Astrocyte of the spinal cord (primary cell): ENCODE measurements at regions not wholly inside any gene's neighbourhood (a gene's known extent, or its start where the extent isn't known, plus 50 kb on each side); places are given as distances from the start of the nearest gene placed in this dataset.

Experiments used
- DNase-seq: peaks from one replicate; pipeline ENCODE4 v3.0.0; 2011; ENCODE audit warnings: low read depth, low spot score
- H3K4me3 ChIP-seq: 2 replicates; pipeline ENCODE4 v1.5.1; 2011; ENCODE audit warnings: low read depth, mild to moderate bottlenecking, low read length, moderate library complexity
- in situ Hi-C: cut with HindIII; loops from 2 replicates; pipeline ENCODE4 v1.10.0; 2017; ENCODE audit warnings: low sequenced_read_pairs
- TF ChIP-seq, protein P1 (sequence below): IDR thresholded peaks from 2 replicates; pipeline ENCODE4 v1.5.1; 2012; ENCODE audit warnings: low read depth, mild to moderate bottlenecking, low read length, inconsistent platforms

DNA sequence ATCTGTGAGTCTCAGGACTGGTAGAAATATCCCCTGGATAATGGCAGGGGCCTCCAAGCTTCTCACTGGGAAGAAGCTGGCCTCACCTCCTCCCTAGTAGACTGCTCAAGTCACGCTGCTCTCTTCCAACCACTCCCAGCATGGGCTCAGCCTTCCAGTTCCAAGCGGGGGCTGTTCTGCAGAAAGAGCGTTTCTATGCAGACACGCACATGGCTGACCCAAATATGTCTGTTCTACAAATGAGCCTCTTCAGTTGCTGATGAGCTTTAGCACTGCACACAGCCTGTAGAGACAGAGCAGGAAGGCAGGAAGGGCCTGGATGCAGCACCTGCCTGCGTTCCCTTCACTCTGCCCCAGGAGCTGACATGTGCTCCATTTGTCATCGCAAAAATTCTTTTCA lies 523.9 kb upstream of the MGMT start:
- in situ Hi-C loops: no loop called here
- TF ChIP-seq, protein P1, sequence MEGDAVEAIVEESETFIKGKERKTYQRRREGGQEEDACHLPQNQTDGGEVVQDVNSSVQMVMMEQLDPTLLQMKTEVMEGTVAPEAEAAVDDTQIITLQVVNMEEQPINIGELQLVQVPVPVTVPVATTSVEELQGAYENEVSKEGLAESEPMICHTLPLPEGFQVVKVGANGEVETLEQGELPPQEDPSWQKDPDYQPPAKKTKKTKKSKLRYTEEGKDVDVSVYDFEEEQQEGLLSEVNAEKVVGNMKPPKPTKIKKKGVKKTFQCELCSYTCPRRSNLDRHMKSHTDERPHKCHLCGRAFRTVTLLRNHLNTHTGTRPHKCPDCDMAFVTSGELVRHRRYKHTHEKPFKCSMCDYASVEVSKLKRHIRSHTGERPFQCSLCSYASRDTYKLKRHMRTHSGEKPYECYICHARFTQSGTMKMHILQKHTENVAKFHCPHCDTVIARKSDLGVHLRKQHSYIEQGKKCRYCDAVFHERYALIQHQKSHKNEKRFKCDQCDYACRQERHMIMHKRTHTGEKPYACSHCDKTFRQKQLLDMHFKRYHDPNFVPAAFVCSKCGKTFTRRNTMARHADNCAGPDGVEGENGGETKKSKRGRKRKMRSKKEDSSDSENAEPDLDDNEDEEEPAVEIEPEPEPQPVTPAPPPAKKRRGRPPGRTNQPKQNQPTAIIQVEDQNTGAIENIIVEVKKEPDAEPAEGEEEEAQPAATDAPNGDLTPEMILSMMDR: no peak
- no peak for DNase-seq
- H3K4me3 ChIP-seq: no peak overlapping the region

DNA sequence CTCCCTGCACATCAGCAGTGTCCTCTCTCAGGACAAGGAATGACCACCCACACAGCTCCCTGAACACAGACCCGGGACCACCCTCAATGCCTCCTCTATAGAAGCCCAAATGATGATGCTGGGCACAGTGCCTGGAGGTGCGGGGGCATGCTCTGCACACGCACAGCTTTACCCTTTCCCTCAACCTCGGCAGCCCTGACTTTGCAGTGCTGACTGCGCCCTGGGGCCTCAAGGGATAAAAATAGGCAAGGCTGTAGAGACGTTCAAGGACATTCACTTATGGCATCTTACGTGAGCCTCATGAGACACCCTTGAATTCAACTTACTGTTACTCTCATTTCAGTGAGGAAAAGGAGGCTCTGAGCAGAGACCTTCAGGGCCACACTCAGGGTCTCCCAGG lies 521.6 kb upstream of the MGMT start:
- TF ChIP-seq, protein P1: no peak
- no peak for DNase-seq
- H3K4me3 ChIP-seq: no peak overlapping the region
- in situ Hi-C loops: no loop called here

DNA sequence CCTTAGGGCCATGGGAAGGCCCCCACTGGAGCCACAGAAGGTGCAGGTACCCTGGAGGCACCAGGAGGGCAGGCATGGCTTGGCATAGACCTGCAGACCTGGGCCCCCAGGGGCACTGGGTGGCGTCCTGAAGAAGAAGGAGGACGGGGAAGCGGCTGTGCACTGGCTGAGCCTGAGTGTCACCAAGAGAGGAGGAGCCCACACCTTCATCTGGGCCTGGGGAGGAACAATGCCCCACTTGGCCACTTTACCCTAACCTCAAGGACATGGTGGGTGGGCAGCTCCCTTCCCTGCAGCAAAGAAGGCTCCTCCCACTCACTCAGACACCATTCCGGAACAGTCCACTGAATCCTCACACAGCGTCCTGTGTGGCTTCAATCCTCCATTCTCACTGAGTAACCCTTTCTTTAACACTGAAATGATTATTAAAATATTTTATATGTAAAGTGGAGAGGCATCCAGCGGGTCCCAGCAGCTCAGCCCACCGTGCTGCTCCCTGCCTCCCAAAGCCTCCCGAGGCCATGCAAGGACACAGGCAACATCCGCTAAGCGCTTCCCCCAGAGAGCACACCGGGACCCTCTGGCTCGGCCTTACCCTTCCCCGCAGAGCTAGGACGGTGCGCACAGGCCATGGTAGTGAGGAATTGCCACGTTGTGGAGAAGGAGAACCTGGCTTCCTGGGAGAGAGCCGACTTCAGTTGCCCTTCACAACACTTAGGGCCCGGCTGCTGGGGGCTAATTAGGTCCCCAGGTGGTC lies 516.7 kb upstream of the MGMT start:
- H3K4me3 ChIP-seq: no peak overlapping the region
- in situ Hi-C loops: no loop called here
- DNase-seq: no peak
- TF ChIP-seq, protein P1: no peak

GRCh38 chr10:128950916-128951275 lies 516.1 kb upstream of the MGMT start:
- H3K4me3 ChIP-seq: no peak overlapping the region
- TF ChIP-seq, protein P1: no peak
- DNase-seq: no peak
- in situ Hi-C loops: no loop called here

GRCh38 chr10:128952856-128953255 lies 514.2 kb upstream of the MGMT start:
- no peak for DNase-seq
- in situ Hi-C loops: no loop called here
- TF ChIP-seq, protein P1: no peak
- no peak overlapping the region for H3K4me3 ChIP-seq

DNA sequence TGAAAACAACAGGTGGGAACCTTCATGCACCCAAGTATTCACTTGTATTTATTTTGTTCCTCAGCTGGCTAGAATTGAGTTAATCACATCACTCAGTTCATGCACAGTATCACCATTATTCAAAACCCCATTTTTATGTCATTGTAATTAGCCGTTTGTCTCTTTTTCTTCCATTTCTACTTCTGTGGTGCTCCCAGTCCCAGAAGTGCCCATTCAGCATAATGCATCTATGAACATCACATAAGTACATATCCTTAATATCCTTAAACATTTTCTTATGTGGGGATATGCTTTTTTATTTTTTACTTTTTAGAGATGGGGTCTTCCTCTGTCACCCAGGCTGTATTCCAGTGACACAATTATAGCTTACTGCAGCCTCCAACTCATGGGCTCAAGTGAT lies 510.9 kb upstream of the MGMT start:
- in situ Hi-C loops: no loop called here
- DNase-seq: no peak
- TF ChIP-seq, protein P1: no peak
- H3K4me3 ChIP-seq: no peak overlapping the region
